GM08714 (cell line): ENCODE measurements at regions not wholly inside any gene's neighbourhood (a gene's known extent, or its start where the extent isn't known, plus 50 kb on each side); places are given as distances from the start of the nearest gene placed in this dataset.

ENCODE experiments used
- H3K4me3 ChIP-seq: fragments of 200-500 bp; sonication (Bioruptor generic); 2 replicates; pipeline ENCODE4 v1.5.1; 2014; ENCODE audit warnings: mild to moderate bottlenecking, low read length, inconsistent platforms
- ZNF274 ChIP-seq: IDR thresholded peaks from 2 replicates; pipeline ENCODE4 v1.6.1; 2012; ENCODE audit warnings: mild to moderate bottlenecking, low read depth, low read length

DNA sequence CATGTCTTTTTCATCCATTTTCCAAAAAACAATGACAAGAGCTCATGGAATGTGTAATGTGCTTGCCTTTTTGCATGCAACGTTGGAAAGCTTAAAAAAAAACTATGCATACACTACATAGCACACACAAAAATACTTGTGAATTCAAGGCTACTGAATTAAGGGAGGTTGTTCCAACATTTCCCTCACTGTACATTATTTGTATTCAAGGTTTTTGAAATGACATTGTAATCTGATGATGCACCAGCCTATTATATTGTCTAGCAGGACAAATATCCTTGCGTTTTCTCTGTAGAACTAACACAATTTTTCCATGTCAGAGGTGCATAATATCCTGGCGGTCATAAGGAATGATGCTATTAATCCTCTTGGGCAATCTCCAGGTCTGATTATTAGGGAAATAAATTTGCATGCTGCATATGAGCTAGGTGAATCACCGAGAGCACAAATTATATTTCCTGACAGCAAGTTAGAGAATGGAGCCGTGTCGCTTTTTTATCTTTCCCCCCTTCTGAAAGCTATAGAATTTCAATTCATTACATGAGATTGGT, 836.9 kb upstream of the FANCL start:
- TF ChIP-seq ZNF274, result no peak

DNA sequence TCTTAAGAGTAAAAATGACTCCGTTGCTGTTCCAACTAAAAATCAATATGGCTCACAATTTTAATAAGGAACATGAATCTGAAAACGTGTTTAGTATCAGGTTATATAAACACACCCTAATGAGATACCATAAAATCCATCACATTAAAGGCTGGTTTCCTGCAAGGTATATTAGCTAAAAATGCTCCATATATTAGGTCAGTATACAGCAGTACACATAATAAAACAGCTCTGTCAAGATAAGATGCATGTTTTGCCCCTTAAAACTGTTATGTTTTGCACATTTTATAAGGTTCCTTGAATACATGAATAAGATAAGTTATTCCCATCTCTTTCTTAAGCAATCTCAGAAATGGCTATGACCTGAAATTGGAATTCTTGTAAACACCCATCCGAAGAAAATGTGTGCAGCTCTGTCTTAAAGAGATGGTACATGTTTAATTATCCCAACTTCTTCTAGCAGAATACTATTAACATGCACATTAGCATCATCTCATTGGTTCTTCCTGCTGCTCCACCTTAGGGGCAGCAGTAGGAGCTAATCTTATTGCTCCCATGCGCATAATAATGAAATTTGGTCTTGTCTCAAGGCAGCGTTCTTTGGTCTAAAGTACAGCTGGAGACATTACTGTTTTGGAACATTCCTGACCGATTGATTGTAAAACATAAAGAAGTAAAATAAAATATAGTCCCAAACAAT, 836.1 kb upstream of the FANCL start:
- no peak overlapping the region for H3K4me3 ChIP-seq
- TF ChIP-seq ZNF274, result no peak

More for the DNA sequence above, 836.9 kb upstream of the FANCL start:
- H3K4me3 ChIP-seq, result no peak overlapping the region

DNA sequence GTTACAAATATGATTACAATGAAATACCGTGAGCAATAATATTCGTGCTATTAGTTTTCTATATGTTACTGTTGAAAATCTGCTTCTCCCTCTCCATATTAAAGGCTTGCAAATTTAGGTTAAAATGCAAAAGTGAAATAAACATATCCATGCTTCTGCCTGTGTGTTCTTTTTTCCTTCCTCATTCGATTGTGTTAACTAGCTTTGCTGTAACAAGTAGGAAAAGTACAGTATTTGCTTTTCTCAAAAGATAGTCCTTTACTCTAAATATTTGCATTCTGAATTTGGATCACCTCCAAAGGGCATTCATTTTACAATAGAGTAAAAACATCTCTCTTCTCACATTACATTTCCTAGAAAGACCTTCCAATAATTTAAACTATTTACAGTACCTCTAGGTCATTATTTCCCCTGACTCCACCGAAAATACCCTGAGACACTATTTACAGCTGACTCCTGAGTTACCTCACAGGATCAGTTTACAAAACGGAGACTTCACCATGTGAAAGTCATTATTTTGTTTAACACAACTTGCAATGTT, 835.0 kb upstream of the FANCL start:
- TF ChIP-seq ZNF274, result no peak
- H3K4me3 ChIP-seq, result no peak overlapping the region

DNA sequence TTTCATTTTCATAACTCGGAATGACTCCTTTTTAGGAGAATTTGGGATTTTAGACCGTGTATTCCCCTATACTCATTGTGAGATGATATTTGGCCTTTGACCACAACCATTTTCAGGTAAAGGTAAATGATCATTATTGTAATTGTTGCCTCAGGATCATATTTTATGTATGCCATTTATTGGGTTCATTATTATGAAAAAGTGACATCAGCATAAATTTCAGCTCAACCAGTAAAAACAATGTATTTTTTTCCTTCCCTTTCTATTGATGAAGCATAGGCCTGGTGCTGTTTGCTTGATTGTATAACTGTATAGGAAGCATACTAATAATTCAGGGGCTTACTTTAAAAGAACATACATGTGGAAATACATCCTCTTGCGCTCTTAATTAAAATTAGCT, 832.9 kb upstream of the FANCL start:
- H3K4me3 ChIP-seq, result no peak overlapping the region
- no peak for TF ChIP-seq ZNF274

DNA sequence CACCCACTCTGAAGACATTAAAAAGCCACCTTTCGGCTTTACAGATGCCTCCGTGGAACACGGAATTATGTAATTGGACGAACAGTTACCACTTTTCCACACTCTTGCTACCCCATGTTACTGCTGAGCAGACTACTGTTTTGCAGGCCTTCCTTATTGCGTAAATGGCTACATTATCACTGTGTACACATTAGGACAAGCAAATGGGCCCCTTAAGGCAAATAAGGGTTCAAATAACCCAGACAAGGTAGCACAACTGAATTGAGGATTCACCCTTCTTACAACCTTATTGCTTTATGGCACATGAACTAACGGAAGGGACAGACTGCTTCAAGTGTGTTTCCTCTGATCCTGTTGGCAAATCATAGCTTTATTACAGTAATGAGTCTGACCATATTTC, 832.2 kb upstream of the FANCL start:
- no peak for TF ChIP-seq ZNF274
- no peak overlapping the region for H3K4me3 ChIP-seq

DNA sequence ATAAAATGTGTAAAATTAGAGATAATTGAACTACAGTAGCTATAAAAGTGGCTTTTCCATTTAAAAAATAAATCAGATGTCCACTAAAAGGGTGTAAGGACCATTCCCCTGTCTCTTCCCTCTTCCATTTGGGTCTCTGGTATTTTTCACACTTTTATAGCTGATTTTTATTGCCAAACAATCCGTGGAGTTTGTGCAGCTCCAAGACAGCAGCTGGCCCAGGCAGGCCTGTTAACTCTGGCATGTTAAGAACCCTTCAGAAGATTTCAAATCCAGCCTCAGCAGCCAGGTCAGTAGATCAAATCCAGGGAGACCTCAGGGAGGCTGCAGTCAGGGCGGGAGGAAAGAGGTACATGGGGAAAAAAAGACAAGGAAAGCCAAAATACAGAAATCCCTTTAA, 827.1 kb upstream of the FANCL start:
- no peak for TF ChIP-seq ZNF274
- no peak overlapping the region for H3K4me3 ChIP-seq

DNA sequence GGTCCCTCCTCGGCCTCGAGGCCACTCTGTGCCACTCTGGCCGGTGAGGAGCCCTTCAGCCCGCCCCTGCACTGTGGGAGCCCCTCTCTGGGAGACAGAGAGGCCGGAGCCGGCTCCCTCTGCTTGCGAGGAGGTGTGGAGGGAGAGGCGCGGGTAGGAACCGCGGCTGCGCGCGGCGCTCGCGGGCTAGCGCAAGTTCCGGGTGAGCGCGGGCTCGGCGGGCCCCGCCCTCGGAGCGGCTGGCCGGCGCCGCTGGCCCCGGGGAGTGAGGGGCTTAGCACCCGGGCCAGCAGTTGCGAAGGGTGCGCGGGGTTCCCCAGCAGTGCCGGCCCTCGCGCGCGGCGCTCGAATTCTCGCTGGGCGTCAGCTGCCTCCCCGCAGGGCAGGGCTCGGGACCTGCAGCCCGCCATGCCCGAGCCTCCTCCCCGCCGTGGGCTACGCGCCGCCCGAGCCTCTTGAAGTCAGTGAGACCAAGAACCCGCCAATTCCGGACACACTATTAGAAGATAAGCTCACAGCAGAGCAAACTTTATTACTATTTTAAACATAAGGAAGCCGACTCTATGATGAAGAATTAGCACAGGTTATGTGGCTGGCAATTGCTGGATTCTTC, 825.8 kb upstream of the FANCL start:
- TF ChIP-seq ZNF274, result no peak
- no peak overlapping the region for H3K4me3 ChIP-seq

DNA sequence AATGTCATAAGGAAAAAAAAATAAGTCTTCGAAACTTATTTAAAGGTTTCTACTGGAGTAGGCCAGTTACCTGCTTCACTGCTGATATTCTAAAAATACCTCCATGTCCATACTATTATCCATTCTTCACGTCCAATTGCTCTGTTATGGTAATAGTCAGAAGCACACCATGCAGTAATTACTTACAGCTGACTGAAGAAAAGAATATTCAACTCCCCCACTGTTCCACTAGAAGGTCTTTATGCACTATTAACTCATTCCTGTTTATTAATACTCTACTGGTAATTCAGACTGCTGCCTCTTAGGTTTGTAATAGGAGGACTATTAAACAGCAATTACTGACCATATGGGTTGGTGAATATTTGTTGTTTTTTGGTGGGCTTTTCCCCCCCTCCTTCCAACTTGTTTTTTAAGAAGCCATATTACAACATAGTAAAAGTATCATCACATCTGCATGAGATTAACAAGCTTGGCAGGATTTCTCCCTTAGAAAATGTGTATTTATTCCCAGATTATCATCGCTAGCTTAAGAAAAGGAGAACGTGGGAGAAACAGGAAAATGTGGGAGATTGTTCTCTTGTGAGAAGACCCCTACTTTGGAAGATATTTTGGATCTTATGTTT, 806.4 kb upstream of the FANCL start:
- no peak for TF ChIP-seq ZNF274
- no peak overlapping the region for H3K4me3 ChIP-seq

DNA sequence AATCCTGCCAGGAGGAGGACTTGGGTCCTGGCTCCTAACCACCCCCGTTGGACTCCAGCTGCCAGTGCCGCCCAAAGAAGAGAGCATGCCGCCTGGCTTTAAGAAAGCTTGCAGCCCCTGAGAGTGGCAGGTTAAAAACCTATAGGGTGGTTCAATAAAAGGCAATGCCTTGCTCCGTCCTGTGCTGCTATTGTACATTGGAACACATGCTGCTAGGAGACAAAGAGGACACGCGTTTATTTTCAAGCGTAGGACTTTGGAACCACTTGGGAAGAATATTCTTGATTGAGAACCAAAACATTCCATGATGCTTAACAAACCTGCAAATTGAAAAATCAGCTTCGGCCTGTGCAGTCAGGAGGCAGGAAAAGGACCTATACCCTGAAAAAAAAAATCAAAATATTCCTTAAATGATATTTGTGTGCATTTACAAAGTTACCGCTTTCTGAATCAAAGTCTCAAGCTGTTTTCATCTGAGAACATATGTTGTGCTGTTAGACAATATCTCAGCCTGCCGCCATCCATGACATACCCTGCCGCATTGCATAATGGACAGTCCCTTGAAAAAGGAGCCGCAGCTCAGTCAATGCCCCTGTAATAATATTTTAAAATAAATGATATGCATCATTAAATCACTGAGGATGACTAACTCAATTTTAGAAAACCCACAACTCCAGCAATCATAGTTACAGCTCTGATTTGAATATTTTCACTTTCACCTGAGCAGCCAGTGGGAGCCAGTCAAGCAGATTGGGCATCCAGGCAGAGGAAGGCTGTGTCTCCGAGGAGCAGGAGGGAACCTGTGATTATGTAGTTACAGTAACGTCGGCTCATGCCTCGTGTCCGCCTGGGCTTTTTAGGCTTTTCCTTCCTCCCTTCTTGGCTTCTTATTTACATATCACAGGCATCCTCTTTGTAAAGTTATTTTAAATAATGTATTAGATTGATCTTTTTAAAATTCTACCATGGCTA, 805.6 kb upstream of the FANCL start:
- no peak for TF ChIP-seq ZNF274

DNA sequence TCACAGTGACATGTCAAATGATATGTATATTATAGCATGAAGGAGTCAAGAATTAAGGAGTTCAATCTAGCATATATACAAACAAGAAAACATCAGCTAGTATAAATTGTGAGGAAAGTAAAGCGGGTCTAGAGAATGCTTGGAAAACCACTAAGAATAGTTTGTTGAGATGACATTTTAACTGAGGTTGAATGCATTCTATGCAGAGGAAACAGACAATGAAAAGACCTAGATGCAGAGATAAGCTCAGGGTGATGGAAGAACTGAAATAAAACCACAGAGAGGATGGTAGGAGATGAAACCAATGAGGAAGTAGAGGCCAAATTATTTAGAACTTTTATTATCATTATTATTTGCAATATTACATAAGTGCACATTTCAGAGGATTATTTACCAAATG, 803.6 kb upstream of the FANCL start:
- no peak overlapping the region for H3K4me3 ChIP-seq
- no peak for TF ChIP-seq ZNF274

More for the DNA sequence above, 805.6 kb upstream of the FANCL start:
- no peak overlapping the region for H3K4me3 ChIP-seq

DNA sequence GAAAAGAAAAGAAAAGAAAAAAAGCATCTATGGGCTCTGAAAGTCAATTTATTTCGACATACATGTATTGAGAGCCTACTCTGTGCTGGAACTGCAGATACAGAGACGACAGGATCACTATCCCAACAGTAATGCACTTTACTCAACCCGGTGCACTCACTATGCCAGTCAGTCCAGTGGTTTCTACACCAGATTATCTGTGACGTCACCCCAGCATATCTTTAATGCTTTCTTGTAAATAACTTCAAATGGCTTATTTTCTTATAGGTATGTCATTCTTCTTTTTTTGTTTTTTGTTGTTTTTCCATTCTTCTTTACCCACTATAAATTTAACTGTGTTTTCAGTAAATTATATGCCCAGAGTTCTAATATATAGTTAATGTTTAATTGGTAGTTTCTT, 800.0 kb upstream of the FANCL start:
- H3K4me3 ChIP-seq, result no peak overlapping the region
- no peak for TF ChIP-seq ZNF274

DNA sequence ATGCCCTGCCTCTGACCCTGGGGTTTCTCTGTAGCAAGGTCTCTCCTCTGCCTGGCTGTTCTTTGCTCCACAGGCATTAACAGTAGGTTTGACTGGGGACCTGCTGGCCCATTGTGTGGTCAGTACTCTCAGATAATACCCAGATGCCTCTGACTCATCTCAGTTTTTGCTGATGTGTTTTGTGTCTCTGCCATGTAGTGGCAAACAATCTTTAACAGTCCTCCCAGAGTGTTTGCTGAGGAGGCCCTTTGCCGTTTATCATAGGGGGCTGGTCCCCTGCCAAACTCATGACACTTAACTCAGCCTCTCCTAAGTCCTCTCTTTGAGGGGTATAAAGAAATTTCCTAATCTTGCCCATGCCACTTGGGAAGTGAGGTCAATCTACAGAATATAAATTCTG, 793.7 kb upstream of the FANCL start:
- no peak for TF ChIP-seq ZNF274

DNA sequence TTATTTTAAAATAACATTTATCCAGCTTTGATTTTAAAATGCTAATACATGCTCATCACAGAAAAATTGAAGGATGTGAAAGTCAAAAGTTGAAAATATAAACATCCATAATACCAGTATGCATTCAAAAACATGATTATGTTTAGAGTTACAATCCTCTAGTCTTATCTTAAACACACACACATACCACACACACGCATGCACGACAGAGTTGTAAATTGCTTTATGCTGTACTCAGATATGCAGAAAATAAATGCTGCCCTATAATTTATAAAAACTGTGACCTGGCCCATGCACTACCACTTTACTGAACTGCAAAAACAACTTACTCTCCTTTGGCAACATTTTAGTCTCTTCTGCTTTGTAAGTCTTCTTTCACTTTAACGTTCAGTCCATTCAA, 793.0 kb upstream of the FANCL start:
- no peak for TF ChIP-seq ZNF274
- no peak overlapping the region for H3K4me3 ChIP-seq

More for the DNA sequence above, 793.7 kb upstream of the FANCL start:
- no peak overlapping the region for H3K4me3 ChIP-seq

DNA sequence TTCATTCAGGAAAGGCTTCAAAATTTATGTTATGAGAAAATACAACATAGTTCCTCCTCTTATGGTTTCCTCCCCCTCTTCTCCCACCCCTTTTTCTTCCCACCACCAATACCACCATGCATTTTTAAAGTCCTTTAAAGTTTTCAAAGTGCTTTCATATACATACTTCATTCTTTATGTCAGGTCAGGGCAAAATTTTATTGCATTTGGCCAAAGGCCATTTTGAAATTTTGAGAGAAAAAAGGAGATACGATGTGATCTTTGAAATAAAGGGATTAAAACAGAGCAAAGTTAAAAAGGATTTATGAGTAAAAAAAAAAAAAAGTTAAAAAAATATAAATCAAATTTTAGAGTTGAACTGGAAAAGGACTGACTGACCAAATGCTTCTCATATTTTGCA, 792.5 kb upstream of the FANCL start:
- H3K4me3 ChIP-seq, result no peak overlapping the region
- TF ChIP-seq ZNF274, result no peak
